ENCODE measurements at regions not wholly inside any gene's neighbourhood (a gene's known extent, or its start where the extent isn't known, plus 50 kb on each side); places are given as distances from the start of the nearest gene placed in this dataset.

- Mint-ChIP-seq H3K9me3 (no peaks in the 10 kb centered on the region), H3K4me1 (no peaks in the 10 kb centered on the region), H3K36me3 (no peaks in the 10 kb centered on the region), H3K27ac (no peak overlapping the region), H3K4me3 (no peak overlapping the region), H3K27me3 (ENCODE audit: low read depth in 2 of 2) (peaks cover 0 to 2% of the 10 kb centered on the region in 2 donors)
- intact Hi-C loops (cut with micrococcal nuclease) = no loop called here
- ATAC-seq (no peak), DNase-seq (no peak)
- Histone ChIP-seq H3K36me3 (ENCODE audit: control insufficient read depth, insufficient read depth, low read length) (no peaks in the 10 kb centered on the region), H3K27me3 (ENCODE audit: control insufficient read depth, insufficient read depth, low read length) (no peaks in the 10 kb centered on the region), H3K9me3 (ENCODE audit: control insufficient read depth, insufficient read depth, low read length) (no peaks in the 10 kb centered on the region), H3K27ac (ENCODE audit: low read length) (no peak overlapping the region), H3K4me3 (ENCODE audit: low read length) (no peak overlapping the region), H3K4me1 (ENCODE audit: control insufficient read depth, insufficient read depth, low read length) (no peaks in the 10 kb centered on the region)
- 92% methylated on average over 8 of the region's 8 CpGs for WGBS (ENCODE audit: insufficient coverage)
- TF ChIP-seq CTCF (IDR thresholded peaks at IDR 0.05) = no peak
Observed at GRCh38 chr3:40886660-40887425, 312.5 kb upstream of the CTNNB1 start.

- no peak overlapping the region for H3K27ac Mint-ChIP-seq
- intact Hi-C loops (cut with micrococcal nuclease) = no loop called here
Observed at GRCh38 chr3:40891186-40891585, 308.1 kb upstream of the CTNNB1 start.

GRCh38 chr3:40895109-40895508, 304.2 kb upstream of the CTNNB1 start:
- H3K4me3 Mint-ChIP-seq = no peak overlapping the region
- H3K4me1 Mint-ChIP-seq = no peaks in the 10 kb centered on the region
- no peaks in the 10 kb centered on the region for H3K36me3 Mint-ChIP-seq
- Histone ChIP-seq H3K27ac (ENCODE audit: low read length) (no peak overlapping the region), H3K4me1 (ENCODE audit: control insufficient read depth, insufficient read depth, low read length) (no peaks in the 10 kb centered on the region), H3K4me3 (ENCODE audit: low read length) (no peak overlapping the region), H3K27me3 (ENCODE audit: control insufficient read depth, insufficient read depth, low read length) (no peaks in the 10 kb centered on the region), H3K36me3 (ENCODE audit: control insufficient read depth, insufficient read depth, low read length) (no peaks in the 10 kb centered on the region), H3K9me3 (ENCODE audit: control insufficient read depth, insufficient read depth, low read length) (no peaks in the 10 kb centered on the region)
- H3K9me3 Mint-ChIP-seq = no peaks in the 10 kb centered on the region
- H3K27ac Mint-ChIP-seq = no peak overlapping the region
- peaks cover 0 to 2% of the 10 kb centered on the region in 2 donors for H3K27me3 Mint-ChIP-seq (ENCODE audit: low read depth in 2 of 2)
- ATAC-seq = no peak
- DNase-seq = no peak
- intact Hi-C loops (cut with micrococcal nuclease) = no loop called here
- 87% methylated on average over 3 of the region's 4 CpGs for WGBS (ENCODE audit: insufficient coverage)
- no peak for TF ChIP-seq CTCF (IDR thresholded peaks at IDR 0.05)

More at GRCh38 chr3:40891186-40891585, 308.1 kb upstream of the CTNNB1 start:
- ATAC-seq (no peak), DNase-seq (no peak)
- H3K4me1 Mint-ChIP-seq = no peaks in the 10 kb centered on the region
- H3K36me3 Mint-ChIP-seq = no peaks in the 10 kb centered on the region
- H3K4me3 Mint-ChIP-seq = no peak overlapping the region
- Histone ChIP-seq H3K9me3 (ENCODE audit: control insufficient read depth, insufficient read depth, low read length) (no peaks in the 10 kb centered on the region), H3K36me3 (ENCODE audit: control insufficient read depth, insufficient read depth, low read length) (no peaks in the 10 kb centered on the region), H3K27ac (ENCODE audit: low read length) (no peak overlapping the region), H3K27me3 (ENCODE audit: control insufficient read depth, insufficient read depth, low read length) (no peaks in the 10 kb centered on the region), H3K4me1 (ENCODE audit: control insufficient read depth, insufficient read depth, low read length) (no peaks in the 10 kb centered on the region), H3K4me3 (ENCODE audit: low read length) (no peak overlapping the region)
- H3K9me3 Mint-ChIP-seq = no peaks in the 10 kb centered on the region
- H3K27me3 Mint-ChIP-seq (ENCODE audit: low read depth in 2 of 2) = peaks cover 0 to 2% of the 10 kb centered on the region in 2 donors
- WGBS (ENCODE audit: insufficient coverage) = 97% methylated on average over 3 of the region's 3 CpGs
- TF ChIP-seq CTCF (IDR thresholded peaks at IDR 0.05) = no peak

- DNase-seq (no peak), ATAC-seq (no peak)
- no peak overlapping the region for H3K27ac ChIP-seq (ENCODE audit: low read length)
- H3K27me3 Mint-ChIP-seq (ENCODE audit: low read depth in 2 of 2) = no peaks in the 10 kb centered on the region
- no peak overlapping the region for H3K4me3 ChIP-seq (ENCODE audit: low read length)
- H3K4me1 ChIP-seq (ENCODE audit: control insufficient read depth, insufficient read depth, low read length) = no peaks in the 10 kb centered on the region
- no peak overlapping the region for H3K4me3 Mint-ChIP-seq
- WGBS (ENCODE audit: insufficient coverage) = 75% methylated on average over 4 of the region's 4 CpGs
- no peaks in the 10 kb centered on the region for H3K36me3 Mint-ChIP-seq
- intact Hi-C loops (cut with micrococcal nuclease) = no loop called here
- H3K9me3 ChIP-seq (ENCODE audit: control insufficient read depth, insufficient read depth, low read length) = no peaks in the 10 kb centered on the region
- no peak for TF ChIP-seq CTCF (IDR thresholded peaks at IDR 0.05)
- no peaks in the 10 kb centered on the region for H3K4me1 Mint-ChIP-seq
- no peak overlapping the region for H3K27ac Mint-ChIP-seq
- H3K27me3 ChIP-seq (ENCODE audit: control insufficient read depth, insufficient read depth, low read length) = no peaks in the 10 kb centered on the region
- H3K36me3 ChIP-seq (ENCODE audit: control insufficient read depth, insufficient read depth, low read length) = no peaks in the 10 kb centered on the region
- H3K9me3 Mint-ChIP-seq = no peaks in the 10 kb centered on the region
Observed at GRCh38 chr3:40899286-40899712, 300.0 kb upstream of the CTNNB1 start.

Measured in natural killer cell (primary cell).